Liver (tissue), 7 donors: ENCODE measurements at regions not wholly inside any gene's neighbourhood (a gene's known extent, or its start where the extent isn't known, plus 50 kb on each side); places are given as distances from the start of the nearest gene placed in this dataset.

Source experiments
- DNase-seq: peaks from one replicate; pipeline ENCODE4 v3.0.0-alpha.2; 2017; ENCODE audit warnings: low spot score
- H3K27ac ChIP-seq, 2 donors: one replicate each; pipeline ENCODE4 v1.7.0; 2013; ENCODE audit warnings: inconsistent platforms in 2 of 2, low read length in 2 of 2, control low read depth in 1 of 2, low read depth in 1 of 2, mild to moderate bottlenecking in 1 of 2
- H3K27me3 ChIP-seq, 4 donors: one replicate each; pipeline versions ENCODE4 v1.6.1 to v1.7.0; 2013; ENCODE audit warnings: low read length in 3 of 4, inconsistent platforms in 1 of 4, mild to moderate bottlenecking in 1 of 4, moderate library complexity in 1 of 4; ENCODE audit not compliant: control insufficient read depth in 4 of 4, insufficient read depth in 4 of 4
- H3K36me3 ChIP-seq, 4 donors: one replicate each; pipeline versions ENCODE4 v1.6.1 to v1.7.0; 2013; ENCODE audit warnings: low read length in 3 of 4, mild to moderate bottlenecking in 3 of 4, low read depth in 1 of 4, moderate library complexity in 1 of 4; ENCODE audit not compliant: control insufficient read depth in 4 of 4, insufficient read depth in 3 of 4
- H3K4me1 ChIP-seq, 4 donors: one replicate each; pipeline versions ENCODE4 v1.6.1 to v1.7.0; 2013; ENCODE audit warnings: low read length in 3 of 4, mild to moderate bottlenecking in 3 of 4, moderate library complexity in 1 of 4; ENCODE audit not compliant: control insufficient read depth in 4 of 4, insufficient read depth in 4 of 4
- H3K4me3 ChIP-seq, 3 donors: one replicate each; pipeline versions ENCODE4 v1.6.1 to v1.7.0; 2013; ENCODE audit warnings: low read length in 3 of 3, control low read depth in 1 of 3, low read depth in 1 of 3, mild to moderate bottlenecking in 1 of 3
- H3K9ac ChIP-seq, 2 donors: one replicate each; pipeline ENCODE4 v1.7.0; 2013; ENCODE audit warnings: low read length in 2 of 2, mild to moderate bottlenecking in 2 of 2, moderate library complexity in 2 of 2, control low read depth in 1 of 2, low read depth in 1 of 2
- H3K9me3 ChIP-seq, 4 donors: one replicate each; pipeline versions ENCODE4 v1.6.1 to v1.7.0; 2013; ENCODE audit warnings: low read length in 3 of 4; ENCODE audit not compliant: control insufficient read depth in 4 of 4
- ATF3 ChIP-seq: IDR thresholded peaks from 2 replicates; pipeline ENCODE4 v1.6.1; 2016; ENCODE audit warnings: antibody characterized with exemption
- FOXA1 ChIP-seq: IDR thresholded peaks from 2 replicates; pipeline ENCODE4 v1.6.1; 2016; ENCODE audit warnings: antibody characterized with exemption
- FOXA2 ChIP-seq: IDR thresholded peaks from 2 replicates; pipeline ENCODE4 v1.6.1; 2016; ENCODE audit warnings: antibody characterized with exemption
- GABPA ChIP-seq, 2 donors: IDR thresholded peaks in 1 of 2; conservative IDR thresholded peaks in 1 of 2; 2 replicates each; pipeline ENCODE4 v1.6.1; 2016; ENCODE audit warnings: antibody characterized with exemption in 2 of 2, mild to moderate bottlenecking in 1 of 2, moderate library complexity in 1 of 2
- HNF4G ChIP-seq: IDR thresholded peaks from 2 replicates; pipeline ENCODE4 v1.6.1; 2016; ENCODE audit warnings: antibody characterized with exemption
- JUND ChIP-seq, 2 donors: IDR thresholded peaks; 2 replicates each; pipeline ENCODE4 v1.6.1; 2016; ENCODE audit warnings: antibody characterized with exemption in 2 of 2
- NR2F2 ChIP-seq: IDR thresholded peaks from 2 replicates; pipeline ENCODE4 v1.6.1; 2016; ENCODE audit warnings: antibody characterized with exemption
- RAD21 ChIP-seq, 2 donors: IDR thresholded peaks; 2 replicates each; pipeline ENCODE4 v1.6.1; 2016; ENCODE audit warnings: antibody characterized with exemption in 2 of 2, mild to moderate bottlenecking in 2 of 2
- RXRA ChIP-seq, 2 donors: IDR thresholded peaks; 2 replicates each; pipeline ENCODE4 v1.6.1; 2017 to 2018; ENCODE audit warnings: antibody characterized with exemption in 2 of 2, mild to moderate bottlenecking in 1 of 2
- SP1 ChIP-seq: IDR thresholded peaks from 2 replicates; pipeline ENCODE4 v1.6.1; 2018; ENCODE audit warnings: antibody characterized with exemption, mild to moderate bottlenecking
- TAF1 ChIP-seq: conservative IDR thresholded peaks from 2 replicates; pipeline ENCODE4 v1.6.1; 2016; ENCODE audit warnings: antibody characterized with exemption, mild to moderate bottlenecking
- YY1 ChIP-seq: IDR thresholded peaks from 2 replicates; pipeline ENCODE4 v1.6.1; 2016; ENCODE audit warnings: antibody characterized with exemption, mild to moderate bottlenecking
- ZBTB33 ChIP-seq: IDR thresholded peaks from 2 replicates; pipeline ENCODE4 v1.6.1; 2016; ENCODE audit warnings: antibody characterized with exemption
- WGBS: extraction: QIAGEN DNeasy Blood & Tissue Kit; methylation state at CpG from one replicate; pipeline ENCODE4 v1.1.7; 2013; 5-methylcytosine and 5-hydroxymethylcytosine counted together
- TF ChIP-seq, protein P1 (sequence below): IDR thresholded peaks from 2 replicates; pipeline ENCODE4 v1.6.1; 2016; ENCODE audit warnings: antibody characterized with exemption, mild to moderate bottlenecking
- donor health status: healthy.
- donor health status: healthy.
- donor health status: healthy.
- donor health status: healthy.

DNA sequence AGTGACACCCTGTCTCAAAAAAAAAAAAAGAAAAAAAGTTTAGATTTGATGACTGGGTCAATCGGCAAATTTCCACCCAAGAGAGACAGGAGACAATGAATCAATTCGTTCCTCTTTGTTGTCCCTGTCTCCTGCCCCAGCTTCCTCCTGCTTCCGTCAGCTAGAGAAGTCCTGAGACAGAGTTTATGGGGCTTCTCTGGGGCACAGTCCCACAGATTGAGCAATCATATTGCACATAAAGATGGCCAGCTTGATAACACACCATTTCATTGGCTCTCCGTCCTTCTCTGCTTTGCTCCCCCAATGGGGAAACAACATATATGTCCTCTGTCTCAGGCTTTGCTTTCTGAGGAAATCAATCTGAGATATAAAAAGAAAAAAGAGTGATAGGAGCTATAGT, 78.4 kb upstream of the FUNDC1 start (continued):
- TF ChIP-seq RXRA (IDR thresholded peaks at IDR 0.05), result no peak

DNA sequence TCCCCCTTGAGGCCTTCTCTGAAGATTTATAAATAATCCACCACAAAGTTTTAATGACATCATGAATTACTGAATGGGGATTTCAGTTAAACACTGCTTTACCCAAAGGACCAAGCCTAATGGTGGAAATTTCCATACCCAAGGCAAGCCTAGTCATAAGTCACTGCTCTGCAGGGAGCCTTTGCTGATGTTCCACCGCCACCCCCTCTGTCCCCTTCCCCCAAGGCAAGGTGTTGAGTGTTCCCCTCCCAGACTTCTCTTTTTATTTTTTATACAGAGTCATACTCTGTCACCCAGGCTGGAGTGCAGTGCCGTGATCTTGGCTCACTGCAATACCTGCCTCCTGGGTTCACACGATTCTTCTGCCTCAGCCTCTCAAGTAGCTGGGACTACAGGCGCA, 76.4 kb upstream of the FUNDC1 start:
- Histone ChIP-seq H3K9me3 (no peaks in the 10 kb centered on the region), H3K36me3 (no peaks in the 10 kb centered on the region), H3K4me1 (no peaks in the 10 kb centered on the region), H3K27me3 (no peaks in the 10 kb centered on the region), H3K4me3 (no peak overlapping the region), H3K27ac (no peak overlapping the region), H3K9ac (no peak overlapping the region)
- TF ChIP-seq SP1, result no peak
- TF ChIP-seq, protein P1, sequence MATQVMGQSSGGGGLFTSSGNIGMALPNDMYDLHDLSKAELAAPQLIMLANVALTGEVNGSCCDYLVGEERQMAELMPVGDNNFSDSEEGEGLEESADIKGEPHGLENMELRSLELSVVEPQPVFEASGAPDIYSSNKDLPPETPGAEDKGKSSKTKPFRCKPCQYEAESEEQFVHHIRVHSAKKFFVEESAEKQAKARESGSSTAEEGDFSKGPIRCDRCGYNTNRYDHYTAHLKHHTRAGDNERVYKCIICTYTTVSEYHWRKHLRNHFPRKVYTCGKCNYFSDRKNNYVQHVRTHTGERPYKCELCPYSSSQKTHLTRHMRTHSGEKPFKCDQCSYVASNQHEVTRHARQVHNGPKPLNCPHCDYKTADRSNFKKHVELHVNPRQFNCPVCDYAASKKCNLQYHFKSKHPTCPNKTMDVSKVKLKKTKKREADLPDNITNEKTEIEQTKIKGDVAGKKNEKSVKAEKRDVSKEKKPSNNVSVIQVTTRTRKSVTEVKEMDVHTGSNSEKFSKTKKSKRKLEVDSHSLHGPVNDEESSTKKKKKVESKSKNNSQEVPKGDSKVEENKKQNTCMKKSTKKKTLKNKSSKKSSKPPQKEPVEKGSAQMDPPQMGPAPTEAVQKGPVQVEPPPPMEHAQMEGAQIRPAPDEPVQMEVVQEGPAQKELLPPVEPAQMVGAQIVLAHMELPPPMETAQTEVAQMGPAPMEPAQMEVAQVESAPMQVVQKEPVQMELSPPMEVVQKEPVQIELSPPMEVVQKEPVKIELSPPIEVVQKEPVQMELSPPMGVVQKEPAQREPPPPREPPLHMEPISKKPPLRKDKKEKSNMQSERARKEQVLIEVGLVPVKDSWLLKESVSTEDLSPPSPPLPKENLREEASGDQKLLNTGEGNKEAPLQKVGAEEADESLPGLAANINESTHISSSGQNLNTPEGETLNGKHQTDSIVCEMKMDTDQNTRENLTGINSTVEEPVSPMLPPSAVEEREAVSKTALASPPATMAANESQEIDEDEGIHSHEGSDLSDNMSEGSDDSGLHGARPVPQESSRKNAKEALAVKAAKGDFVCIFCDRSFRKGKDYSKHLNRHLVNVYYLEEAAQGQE, result no peak
- TF ChIP-seq FOXA2, result no peak
- no peak for TF ChIP-seq ZBTB33
- no peak for TF ChIP-seq RXRA (IDR thresholded peaks at IDR 0.05)
- no peak for TF ChIP-seq RAD21 (IDR thresholded peaks at IDR 0.05)
- no peak for DNase-seq
- 95% methylated on average over 4 of the region's 4 CpGs for WGBS

DNA sequence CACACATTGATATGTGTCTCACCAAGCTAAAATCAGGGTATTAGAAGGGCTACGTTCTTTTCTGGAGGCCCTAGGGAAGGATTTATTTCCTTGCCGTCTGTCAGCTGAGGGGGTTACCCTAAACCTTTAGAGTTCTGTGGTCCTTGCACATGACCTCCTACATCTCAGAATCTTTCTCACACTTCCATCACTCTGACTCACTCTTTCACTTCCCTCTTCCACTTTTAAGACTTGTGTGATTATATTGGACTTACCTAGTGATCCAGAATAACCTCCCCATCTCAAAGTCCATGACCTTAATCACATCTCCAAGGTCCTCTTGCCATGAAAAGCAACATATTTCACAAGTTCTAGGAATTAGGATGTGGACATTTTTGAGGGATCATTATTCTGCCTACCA, 53.6 kb upstream of the FUNDC1 start:
- H3K4me3 ChIP-seq, result no peak overlapping the region
- peaks cover 0 to 2% (median 0%) of the 10 kb centered on the region in 4 donors for H3K9me3 ChIP-seq
- DNase-seq, result no peak
- WGBS, result 71% methylated on average over 2 of the region's 2 CpGs
- H3K27me3 ChIP-seq, result no peaks in the 10 kb centered on the region
- H3K4me1 ChIP-seq, result no peaks in the 10 kb centered on the region
- H3K27ac ChIP-seq, result no peak overlapping the region
- no peak overlapping the region for H3K9ac ChIP-seq
- no peaks in the 10 kb centered on the region for H3K36me3 ChIP-seq
- no peak for TF ChIP-seq ATF3
- TF ChIP-seq RXRA (IDR thresholded peaks at IDR 0.05), result no peak
- no peak for TF ChIP-seq YY1
- TF ChIP-seq NR2F2, result no peak
- no peak for TF ChIP-seq HNF4G
- TF ChIP-seq ZBTB33, result no peak
- TF ChIP-seq GABPA (IDR thresholded peaks at IDR 0.05 in 1 of 2, conservative IDR thresholded peaks at IDR 0.05 in 1 of 2), result no peak
- TF ChIP-seq JUND (IDR thresholded peaks at IDR 0.05), result no peak
- TF ChIP-seq, protein P1, result no peak
- TF ChIP-seq TAF1, result no peak
- no peak for TF ChIP-seq FOXA2
- no peak for TF ChIP-seq SP1
- TF ChIP-seq FOXA1, result no peak
